OCI-LY7 (cell line): ENCODE measurements at regions not wholly inside any gene's neighbourhood (a gene's known extent, or its start where the extent isn't known, plus 50 kb on each side); places are given as distances from the start of the nearest gene placed in this dataset.
"Not testable (repeated sequence)": the region's sequence is repeated elsewhere in the genome, so short reads cannot be mapped to it uniquely, and the experiment has no call there.

Experiments used
- BruUV-seq: library from RNA; stranded (reverse); fragments of 400-500 nt; replicated peaks from 2 replicates; lab custom pipeline; 2021; lab: Mats Ljungman, UMichigan
- CTCF ChIA-PET: fragments of 300-600 bp; sonication (Branson Sonifier 250); formaldehyde crosslinking; loops from one replicate; lab custom pipeline; 2022; ENCODE audit warnings: antibody characterized with exemption; ENCODE audit not compliant: unreplicated experiment; lab: Charles Lee
- POLR2A ChIA-PET: fragments of 300-600 bp; sonication (Branson Sonifier 250); formaldehyde crosslinking; loops from one replicate; lab custom pipeline; 2022; ENCODE audit warnings: antibody characterized with exemption; lab: Charles Lee
- DNase-seq: peaks from one replicate; pipeline ENCODE4 v3.0.0-alpha.2; 2015; ENCODE audit warnings: low spot score
- H2AFZ ChIP-seq: fragments of 200-600 bp; sonication (generic), shearing (Covaris generic); 2 replicates; pipeline ENCODE4 v1.6.1; 2014; ENCODE audit warnings: mild to moderate bottlenecking, antibody characterized with exemption, low read length, moderate library complexity
- H3K27ac ChIP-seq: fragments of 200-600 bp; sonication (generic); 2 replicates; pipeline ENCODE4 v1.5.1; 2014; ENCODE audit warnings: mixed run types, low read depth, mild to moderate bottlenecking, moderate library complexity, low read length, inconsistent platforms; ENCODE audit not compliant: poor library complexity, severe bottlenecking
- H3K36me3 ChIP-seq: fragments of 200-600 bp; sonication (generic); 2 replicates; pipeline ENCODE4 v1.6.1; 2014; ENCODE audit warnings: mild to moderate bottlenecking, antibody characterized with exemption, low read length, moderate library complexity, mixed read lengths; ENCODE audit not compliant: insufficient read depth
- H3K4me1 ChIP-seq: fragments of 200-600 bp; sonication (generic); 2 replicates; pipeline ENCODE4 v1.5.1; 2014; ENCODE audit warnings: mild to moderate bottlenecking, low read length; ENCODE audit not compliant: insufficient read depth, poor library complexity, severe bottlenecking
- H3K4me2 ChIP-seq: fragments of 200-600 bp; sonication (generic); 2 replicates; pipeline ENCODE4 v1.6.1; 2014; ENCODE audit warnings: mild to moderate bottlenecking, low read length
- H3K4me3 ChIP-seq: fragments of 200-600 bp; sonication (generic); 2 replicates; pipeline ENCODE4 v1.5.1; 2014; ENCODE audit warnings: mild to moderate bottlenecking, low read depth, low read length; ENCODE audit not compliant: poor library complexity, severe bottlenecking
- H3K79me2 ChIP-seq: fragments of 200-600 bp; sonication (generic); 2 replicates; pipeline ENCODE4 v1.6.1; 2016; ENCODE audit warnings: low read depth, mild to moderate bottlenecking, low read length, moderate library complexity, mixed read lengths; ENCODE audit not compliant: insufficient read depth
- H3K9me2 ChIP-seq: fragments of 200-600 bp; sonication (generic); 2 replicates; pipeline ENCODE4 v1.6.1; 2016; ENCODE audit warnings: mild to moderate bottlenecking, low read length, mixed read lengths; ENCODE audit not compliant: insufficient read depth
- H3K9me3 ChIP-seq: fragments of 200-600 bp; sonication (generic); 2 replicates; pipeline ENCODE4 v1.6.1; 2014; ENCODE audit warnings: mild to moderate bottlenecking, mixed run types, low read length, mixed read lengths
- H4K20me1 ChIP-seq: fragments of 200-600 bp; sonication (generic); 2 replicates; pipeline ENCODE4 v1.6.1; 2014; ENCODE audit warnings: mild to moderate bottlenecking, antibody characterized with exemption, low read length, moderate library complexity, mixed read lengths; ENCODE audit not compliant: insufficient read depth
- intact Hi-C: fragments of 100-400 bp; cut with micrococcal nuclease; formaldehyde crosslinking; loops from one replicate; pipeline ENCODE4 v1.10.0; 2022; ENCODE audit not compliant: unreplicated experiment

- H3K4me1 ChIP-seq, H3K9me3 ChIP-seq, CTCF ChIA-PET, H3K4me3 ChIP-seq, POLR2A ChIA-PET, BruUV-seq, H3K9me2 ChIP-seq, H3K36me3 ChIP-seq, H3K79me2 ChIP-seq, H4K20me1 ChIP-seq, intact Hi-C loops, H3K4me2 ChIP-seq, DNase-seq, H3K27ac ChIP-seq, H2AFZ ChIP-seq: not testable (repeated sequence)
Observed at GRCh38 chr10:38430242-38430641, 336.1 kb downstream of the ZNF37A start.

GRCh38 chr10:38437359-38437758 lies 343.2 kb downstream of the ZNF37A start:
- H3K79me2 ChIP-seq, POLR2A ChIA-PET, H3K4me3 ChIP-seq, intact Hi-C loops, H3K9me3 ChIP-seq, H3K4me1 ChIP-seq, H3K27ac ChIP-seq, H4K20me1 ChIP-seq, DNase-seq, CTCF ChIA-PET, H2AFZ ChIP-seq, H3K36me3 ChIP-seq, H3K9me2 ChIP-seq, BruUV-seq, H3K4me2 ChIP-seq: not testable (repeated sequence)

GRCh38 chr10:38448614-38449355 lies 354.6 kb downstream of the ZNF37A start:
- DNase-seq, H4K20me1 ChIP-seq, intact Hi-C loops, H3K9me2 ChIP-seq, H3K36me3 ChIP-seq, H2AFZ ChIP-seq, H3K4me3 ChIP-seq, H3K4me1 ChIP-seq, H3K4me2 ChIP-seq, H3K9me3 ChIP-seq, H3K27ac ChIP-seq, POLR2A ChIA-PET, H3K79me2 ChIP-seq, CTCF ChIA-PET, BruUV-seq: not testable (repeated sequence)

- H2AFZ ChIP-seq, H3K79me2 ChIP-seq, CTCF ChIA-PET, H3K4me1 ChIP-seq, H3K4me2 ChIP-seq, intact Hi-C loops, DNase-seq, H3K9me2 ChIP-seq, BruUV-seq, H4K20me1 ChIP-seq, H3K27ac ChIP-seq, H3K9me3 ChIP-seq, H3K4me3 ChIP-seq, H3K36me3 ChIP-seq, POLR2A ChIA-PET: not testable (repeated sequence)
Observed at GRCh38 chr10:38449618-38450017, 355.5 kb downstream of the ZNF37A start.

GRCh38 chr10:38450372-38451057 lies 356.4 kb downstream of the ZNF37A start:
- CTCF ChIA-PET, H3K9me3 ChIP-seq, H3K27ac ChIP-seq, H2AFZ ChIP-seq, H3K36me3 ChIP-seq, POLR2A ChIA-PET, intact Hi-C loops, H3K4me3 ChIP-seq, DNase-seq, H3K9me2 ChIP-seq, H3K4me1 ChIP-seq, H4K20me1 ChIP-seq, H3K4me2 ChIP-seq, BruUV-seq, H3K79me2 ChIP-seq: not testable (repeated sequence)

- H3K4me1 ChIP-seq, H4K20me1 ChIP-seq, H3K9me3 ChIP-seq, H3K27ac ChIP-seq, H2AFZ ChIP-seq, BruUV-seq, CTCF ChIA-PET, H3K36me3 ChIP-seq, H3K9me2 ChIP-seq, DNase-seq, POLR2A ChIA-PET, intact Hi-C loops, H3K79me2 ChIP-seq, H3K4me2 ChIP-seq, H3K4me3 ChIP-seq: not testable (repeated sequence)
Observed at GRCh38 chr10:38451306-38451967, 357.3 kb downstream of the ZNF37A start.
